NCI-H2196 treated with DMSO at 0.1 percent for 48 hours (cell line): ENCODE measurements at regions not wholly inside any gene's neighbourhood (a gene's known extent, or its start where the extent isn't known, plus 50 kb on each side); places are given as distances from the start of the nearest gene placed in this dataset.
"Not testable (repeated sequence)": the region's sequence is repeated elsewhere in the genome, so short reads cannot be mapped to it uniquely, and the experiment has no call there.

ENCODE experiments used
- DNase-seq: peaks from one replicate; lab custom pipeline; 2025; ENCODE audit not compliant: unreplicated experiment; lab: John Stamatoyannopoulos, UW

DNA sequence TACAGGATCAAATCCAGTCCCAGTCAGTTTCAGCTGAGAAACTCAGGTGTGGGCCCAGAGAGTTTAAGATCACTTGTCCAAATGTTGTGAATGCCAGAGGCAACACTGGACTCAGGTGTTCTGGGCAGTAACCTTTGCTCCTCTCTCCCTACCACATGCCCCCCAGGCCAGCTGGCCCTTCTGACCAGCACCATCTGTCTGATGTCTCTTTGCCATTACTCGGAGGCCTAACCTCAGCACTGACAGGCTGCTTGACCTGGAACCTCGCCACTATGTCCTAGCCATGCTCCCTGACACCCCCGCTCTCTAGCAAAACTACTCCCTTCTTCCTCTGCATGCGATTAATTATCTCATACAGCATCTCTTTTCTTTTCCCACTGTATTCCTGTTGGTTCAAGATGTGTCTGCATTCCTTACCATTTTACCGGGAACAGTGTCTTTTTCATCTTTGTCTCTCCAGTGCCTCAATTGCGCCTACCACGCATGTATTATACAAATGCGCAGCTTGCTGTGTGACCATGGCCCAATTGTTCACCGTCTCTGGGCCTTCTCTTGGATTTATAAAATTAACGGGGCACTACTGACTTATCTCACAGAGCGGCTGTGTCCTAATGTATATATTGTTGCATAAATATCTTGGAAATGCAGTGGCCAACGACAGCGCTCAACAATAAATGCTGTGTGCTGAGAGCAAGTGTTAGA lies 159.5 kb upstream of the IRF2BP2 start:
- no peak for DNase-seq

- no peak for DNase-seq
These were observed 158.7 kb upstream of the IRF2BP2 start for GRCh38 chr1:234768569-234769283.

DNA sequence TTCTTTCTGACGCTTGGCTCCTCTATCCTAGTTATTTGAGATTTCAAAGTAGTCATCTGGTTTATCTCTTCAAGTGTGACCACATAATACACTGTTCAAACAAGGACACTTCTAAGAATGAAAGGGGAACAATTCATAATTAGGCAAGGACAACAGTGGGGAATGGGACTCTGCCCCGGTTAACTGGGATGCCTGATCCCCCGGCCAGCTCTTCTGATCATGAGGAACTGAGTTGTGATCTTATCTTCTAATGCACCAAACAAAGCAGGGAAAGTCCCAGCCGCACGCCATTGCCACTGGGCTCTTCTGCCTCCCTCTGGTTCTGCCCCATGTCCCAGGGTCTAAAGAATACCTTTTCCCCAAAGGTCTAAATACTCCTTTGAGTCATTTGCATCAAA lies 158.2 kb upstream of the IRF2BP2 start:
- no peak for DNase-seq

- no peak for DNase-seq
These were observed 155.7 kb upstream of the IRF2BP2 start for GRCh38 chr1:234765672-234766071.

GRCh38 chr1:234765181-234765580 lies 155.2 kb upstream of the IRF2BP2 start:
- no peak for DNase-seq

GRCh38 chr1:234763910-234764309 lies 153.9 kb upstream of the IRF2BP2 start:
- DNase-seq = no peak

GRCh38 chr1:234763367-234763766 lies 153.4 kb upstream of the IRF2BP2 start:
- no peak for DNase-seq

GRCh38 chr1:234762127-234762526 lies 152.1 kb upstream of the IRF2BP2 start:
- DNase-seq = not testable (repeated sequence)

DNA sequence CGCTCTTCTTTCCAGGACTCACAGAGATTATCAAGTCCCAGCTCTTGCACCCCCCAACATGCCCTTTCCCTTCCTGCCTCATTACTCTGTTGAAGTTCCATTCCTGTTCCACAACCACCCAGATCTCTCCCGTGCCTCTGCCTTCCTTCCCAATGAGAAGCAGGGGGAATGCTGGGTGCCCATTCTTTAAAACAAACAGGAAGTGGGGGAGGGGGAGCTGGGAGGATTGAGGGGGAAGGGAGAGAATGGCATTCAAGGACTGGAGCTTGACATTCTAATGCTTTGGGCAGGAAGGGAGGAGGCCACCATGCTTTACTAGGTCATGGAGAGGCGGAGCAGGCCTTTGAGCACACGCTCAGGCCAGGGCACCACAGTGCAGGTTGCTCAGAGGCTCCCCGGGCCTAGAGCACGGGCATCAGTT lies 150.3 kb upstream of the IRF2BP2 start:
- no peak for DNase-seq

- DNase-seq = no peak
These were observed 149.9 kb upstream of the IRF2BP2 start for GRCh38 chr1:234759888-234760287.

DNA sequence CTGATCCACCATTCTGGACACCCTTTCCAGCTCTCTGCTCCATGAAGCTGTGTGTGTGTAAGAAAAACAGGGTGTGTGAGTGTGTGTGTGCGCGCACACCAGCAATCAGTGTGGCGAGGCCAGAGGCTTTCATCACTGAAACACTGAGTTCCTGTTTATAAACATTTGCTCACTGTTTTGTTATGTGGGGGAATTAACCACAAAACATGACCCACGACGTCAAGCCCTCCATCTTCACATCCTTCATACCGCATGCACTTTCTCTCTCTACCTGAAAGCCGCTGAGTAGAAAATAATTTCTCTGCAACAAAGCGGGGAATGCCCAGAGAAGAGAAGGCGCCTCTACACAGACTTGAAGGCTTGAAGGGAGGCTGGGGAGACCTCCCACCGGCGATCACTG lies 148.9 kb upstream of the IRF2BP2 start:
- DNase-seq = no peak

- DNase-seq = no peak
These were observed 146.9 kb upstream of the IRF2BP2 start for GRCh38 chr1:234756857-234757256.

DNA sequence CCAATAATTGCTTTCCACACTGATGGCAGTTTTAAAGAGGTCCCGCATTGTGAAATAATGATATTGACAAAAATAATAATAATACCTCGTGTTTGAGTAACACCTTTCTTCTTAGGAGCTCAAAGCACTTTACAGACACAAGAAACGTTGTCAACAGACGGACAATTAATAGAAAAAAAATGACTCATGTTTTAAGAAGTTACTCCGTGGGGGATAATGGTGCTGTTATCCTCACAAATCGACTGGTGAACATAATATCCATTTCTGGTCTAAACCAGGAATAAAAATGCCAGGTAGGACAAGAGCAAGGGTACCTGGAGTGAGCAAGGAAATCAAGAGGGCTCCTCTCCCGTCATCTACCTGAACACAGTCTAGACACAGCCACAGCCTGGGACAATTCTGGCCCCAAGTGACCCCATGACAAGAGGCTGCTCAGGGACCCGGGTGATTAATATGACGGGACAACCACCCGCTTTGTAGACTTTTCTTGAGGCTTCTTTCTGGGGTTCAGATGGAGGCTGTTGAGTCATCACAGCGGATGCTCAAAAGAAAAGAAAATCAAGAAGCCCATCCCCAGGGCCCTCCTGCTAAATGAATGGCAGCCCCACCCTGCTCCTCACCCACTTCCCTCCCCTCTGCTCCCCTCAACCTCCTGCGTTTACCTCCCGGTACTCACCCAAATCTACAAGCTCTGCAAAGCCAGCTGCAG lies 146.2 kb upstream of the IRF2BP2 start:
- DNase-seq = no peak

DNA sequence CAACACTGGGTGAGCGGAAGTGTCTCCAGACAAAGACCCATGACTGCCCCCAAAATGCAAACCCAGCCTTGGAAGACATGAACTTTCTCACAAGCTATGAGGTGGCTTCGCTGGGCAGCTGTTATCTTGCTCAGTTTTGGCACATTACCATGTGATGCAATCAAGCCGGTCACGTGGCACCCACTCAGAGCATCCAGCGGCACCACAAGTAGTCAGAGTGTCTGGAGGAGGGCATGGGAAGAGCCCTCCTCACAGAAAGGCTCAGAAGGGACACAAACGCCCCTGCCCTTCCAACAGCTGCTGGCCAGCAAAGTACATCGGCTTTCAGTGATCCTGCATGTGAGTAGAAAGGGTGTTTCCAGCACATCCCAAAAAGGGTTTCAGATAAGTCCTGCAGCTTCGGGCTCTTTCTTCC lies 145.5 kb upstream of the IRF2BP2 start:
- DNase-seq = peak; percentile 24

- DNase-seq = no peak
These were observed 144.0 kb upstream of the IRF2BP2 start for GRCh38 chr1:234753979-234754378.

DNA sequence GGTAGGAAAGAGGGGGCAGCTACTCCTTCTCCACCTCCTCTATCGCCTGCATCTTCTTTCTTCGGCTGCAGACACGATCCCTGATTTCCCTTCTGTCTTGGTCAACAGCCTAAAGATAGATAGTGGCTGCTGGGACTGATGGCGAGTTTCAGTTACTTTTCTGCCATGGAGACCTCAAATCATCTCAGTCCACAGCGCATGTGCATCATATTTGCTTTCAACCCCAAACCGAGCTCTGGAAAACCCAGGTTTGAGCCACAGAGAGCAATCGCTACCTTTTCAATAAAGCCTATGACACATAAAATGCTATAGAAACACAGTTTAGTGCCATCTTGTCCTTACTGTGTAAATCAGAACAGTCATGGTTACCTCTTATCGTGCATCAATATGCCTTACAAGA lies 142.9 kb upstream of the IRF2BP2 start:
- no peak for DNase-seq

- no peak for DNase-seq
These were observed 141.7 kb upstream of the IRF2BP2 start for GRCh38 chr1:234751678-234752077.

GRCh38 chr1:234750922-234751627 lies 141.1 kb upstream of the IRF2BP2 start:
- peak; percentile 26 for DNase-seq

DNA sequence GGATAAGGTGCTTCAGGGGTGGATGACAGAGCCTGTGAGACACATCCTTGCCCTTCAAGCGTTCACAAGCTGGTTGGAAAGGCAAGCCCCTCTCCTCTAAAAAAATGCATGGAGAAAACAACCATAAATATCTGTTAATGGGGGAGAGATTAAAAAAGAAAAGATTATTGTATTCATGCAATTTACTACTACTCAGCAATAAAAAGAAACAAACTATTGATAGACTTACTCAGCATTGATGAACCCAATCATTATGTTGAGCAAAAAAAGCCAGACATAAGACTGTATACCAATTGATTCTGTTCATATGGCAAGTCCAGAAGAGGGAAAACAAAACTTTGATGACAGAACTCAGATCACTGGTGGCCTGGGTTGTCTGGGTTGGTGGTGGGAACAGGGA lies 138.7 kb upstream of the IRF2BP2 start:
- no peak for DNase-seq

DNA sequence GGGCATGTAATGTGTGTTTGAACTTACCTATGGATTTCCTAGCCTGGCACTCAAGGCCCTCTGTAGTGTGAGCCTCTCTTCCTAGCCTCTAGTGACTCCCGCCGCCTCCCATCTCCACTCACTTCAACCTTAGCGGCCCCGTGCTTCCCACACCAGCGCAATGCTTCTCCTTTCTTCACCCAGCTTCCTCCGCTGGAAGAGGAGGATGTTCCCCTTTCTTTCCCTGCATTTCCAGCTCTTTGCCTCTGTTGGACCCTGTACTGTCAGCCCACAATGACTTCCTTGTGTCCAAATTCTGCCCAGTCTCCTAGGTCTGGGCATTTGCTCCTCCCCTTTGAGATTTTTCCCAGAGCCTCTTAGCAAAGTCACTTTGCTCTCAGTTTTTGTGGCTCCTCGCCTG lies 138.1 kb upstream of the IRF2BP2 start:
- DNase-seq = no peak

DNA sequence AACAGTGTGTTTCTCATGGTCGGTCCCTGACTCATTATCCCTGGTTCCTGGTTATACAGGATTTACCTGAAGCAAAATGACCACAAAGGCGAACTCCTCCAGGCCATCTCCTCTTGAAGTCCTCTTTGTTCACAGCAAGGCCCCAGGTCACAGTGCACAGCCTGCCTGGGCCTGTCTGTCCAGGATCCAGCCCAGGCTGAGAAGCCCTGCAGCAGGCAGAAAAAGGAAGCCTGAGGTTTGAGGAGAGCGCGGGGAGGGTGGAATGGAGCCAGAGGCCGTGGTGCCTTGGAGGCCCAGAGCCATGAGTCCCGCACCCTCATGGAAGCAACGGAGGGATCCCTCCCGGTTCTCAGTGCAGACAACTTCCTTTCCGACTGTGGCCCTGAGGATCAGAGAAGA lies 136.8 kb upstream of the IRF2BP2 start:
- DNase-seq = no peak
